HG03103 (cell line): ENCODE measurements at regions not wholly inside any gene's neighbourhood (a gene's known extent, or its start where the extent isn't known, plus 50 kb on each side); places are given as distances from the start of the nearest gene placed in this dataset.
"Not testable (repeated sequence)": the region's sequence is repeated elsewhere in the genome, so short reads cannot be mapped to it uniquely, and the experiment has no call there.

Source experiments
- ATAC-seq: cut with Tn5 transposase; IDR thresholded peaks from one replicate; pipeline ENCODE4 v1.9.1; 2021; ENCODE audit warnings: low read depth; ENCODE audit not compliant: unreplicated experiment

GRCh38 chr4:13921805-13922204 is 294.3 kb upstream of the BOD1L1 start:
- ATAC-seq, result no peak

- ATAC-seq, result no peak
Observed at GRCh38 chr4:13922459-13922858, 294.9 kb upstream of the BOD1L1 start.

- no peak for ATAC-seq
Observed at GRCh38 chr4:13922873-13923645, 295.5 kb upstream of the BOD1L1 start.

- not testable (repeated sequence) for ATAC-seq
Observed at GRCh38 chr4:13924900-13925299, 297.4 kb upstream of the BOD1L1 start.

GRCh38 chr4:13928214-13928613 is 300.7 kb upstream of the BOD1L1 start:
- ATAC-seq, result no peak

- ATAC-seq, result no peak
Observed at GRCh38 chr4:13930155-13930554, 302.6 kb upstream of the BOD1L1 start.

GRCh38 chr4:13933191-13933590 is 305.7 kb upstream of the BOD1L1 start:
- ATAC-seq, result no peak

- no peak for ATAC-seq
Observed at GRCh38 chr4:13938299-13938698, 310.8 kb upstream of the BOD1L1 start.

- ATAC-seq, result no peak
Observed at GRCh38 chr4:13940921-13941320, 313.4 kb upstream of the BOD1L1 start.

- no peak for ATAC-seq
Observed at GRCh38 chr4:13942977-13943376, 315.5 kb upstream of the BOD1L1 start.

GRCh38 chr4:13944095-13944511 is 316.6 kb upstream of the BOD1L1 start:
- no peak for ATAC-seq

- ATAC-seq, result no peak
Observed at GRCh38 chr4:13947921-13948320, 320.4 kb upstream of the BOD1L1 start.

GRCh38 chr4:13950491-13950890 is 323.0 kb upstream of the BOD1L1 start:
- ATAC-seq, result no peak

- no peak for ATAC-seq
Observed at GRCh38 chr4:13953083-13953482, 325.6 kb upstream of the BOD1L1 start.

- ATAC-seq, result no peak
Observed at GRCh38 chr4:13955551-13955950, 328.0 kb upstream of the BOD1L1 start.

GRCh38 chr4:13956947-13957346 is 329.4 kb upstream of the BOD1L1 start:
- ATAC-seq, result no peak

- no peak for ATAC-seq
Observed at GRCh38 chr4:13957871-13958270, 330.3 kb upstream of the BOD1L1 start.

GRCh38 chr4:13963601-13964000 is 336.1 kb upstream of the BOD1L1 start:
- no peak for ATAC-seq

- no peak for ATAC-seq
Observed at GRCh38 chr4:13966231-13967195, 339.0 kb upstream of the BOD1L1 start.

GRCh38 chr4:13968723-13969122 is 341.2 kb upstream of the BOD1L1 start:
- no peak for ATAC-seq

- ATAC-seq, result no peak
Observed at GRCh38 chr4:13970349-13970748, 342.8 kb upstream of the BOD1L1 start.

GRCh38 chr4:13977746-13978145 is 350.2 kb upstream of the BOD1L1 start:
- no peak for ATAC-seq
